AG09309 (cell line): ENCODE measurements at regions not wholly inside any gene's neighbourhood (a gene's known extent, or its start where the extent isn't known, plus 50 kb on each side); places are given as distances from the start of the nearest gene placed in this dataset.

Experiments
- DNase-seq: peaks from one replicate; pipeline ENCODE4 v3.0.0-alpha.2; 2010; ENCODE audit warnings: low read depth
- H3K4me3 ChIP-seq: 2 replicates; pipeline ENCODE4 v1.5.1; 2011; ENCODE audit warnings: mild to moderate bottlenecking, low read depth, low read length, moderate library complexity; ENCODE audit not compliant: control insufficient read depth
- TF ChIP-seq, protein P1 (sequence below): IDR thresholded peaks from 2 replicates; pipeline ENCODE4 v1.5.1; 2011; ENCODE audit warnings: mild to moderate bottlenecking, low read depth, low read length, inconsistent platforms; ENCODE audit not compliant: insufficient read depth, control insufficient read depth; ENCODE audit errors: missing control alignments

DNA sequence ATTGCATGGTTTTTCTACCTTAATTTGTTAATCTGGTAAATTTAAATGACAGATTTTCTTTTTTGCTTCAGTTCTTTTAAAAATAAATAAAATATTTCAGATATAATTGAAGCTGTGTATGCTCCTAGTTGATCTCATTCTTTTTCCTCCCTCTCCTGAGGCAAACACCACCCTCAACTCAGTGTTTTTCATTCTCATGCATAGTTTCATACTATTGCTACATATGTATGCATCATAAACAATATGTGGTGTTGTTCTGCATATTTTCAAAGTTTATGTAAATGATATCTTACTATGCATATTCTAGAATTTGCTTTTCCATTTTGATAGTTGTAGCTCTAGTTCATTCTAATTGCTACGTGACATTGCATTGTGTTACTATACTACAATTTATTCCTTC, 257.2 kb upstream of the POU3F1 start:
- no peak overlapping the region for H3K4me3 ChIP-seq
- TF ChIP-seq, protein P1, sequence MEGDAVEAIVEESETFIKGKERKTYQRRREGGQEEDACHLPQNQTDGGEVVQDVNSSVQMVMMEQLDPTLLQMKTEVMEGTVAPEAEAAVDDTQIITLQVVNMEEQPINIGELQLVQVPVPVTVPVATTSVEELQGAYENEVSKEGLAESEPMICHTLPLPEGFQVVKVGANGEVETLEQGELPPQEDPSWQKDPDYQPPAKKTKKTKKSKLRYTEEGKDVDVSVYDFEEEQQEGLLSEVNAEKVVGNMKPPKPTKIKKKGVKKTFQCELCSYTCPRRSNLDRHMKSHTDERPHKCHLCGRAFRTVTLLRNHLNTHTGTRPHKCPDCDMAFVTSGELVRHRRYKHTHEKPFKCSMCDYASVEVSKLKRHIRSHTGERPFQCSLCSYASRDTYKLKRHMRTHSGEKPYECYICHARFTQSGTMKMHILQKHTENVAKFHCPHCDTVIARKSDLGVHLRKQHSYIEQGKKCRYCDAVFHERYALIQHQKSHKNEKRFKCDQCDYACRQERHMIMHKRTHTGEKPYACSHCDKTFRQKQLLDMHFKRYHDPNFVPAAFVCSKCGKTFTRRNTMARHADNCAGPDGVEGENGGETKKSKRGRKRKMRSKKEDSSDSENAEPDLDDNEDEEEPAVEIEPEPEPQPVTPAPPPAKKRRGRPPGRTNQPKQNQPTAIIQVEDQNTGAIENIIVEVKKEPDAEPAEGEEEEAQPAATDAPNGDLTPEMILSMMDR: no peak
- no peak for DNase-seq

DNA sequence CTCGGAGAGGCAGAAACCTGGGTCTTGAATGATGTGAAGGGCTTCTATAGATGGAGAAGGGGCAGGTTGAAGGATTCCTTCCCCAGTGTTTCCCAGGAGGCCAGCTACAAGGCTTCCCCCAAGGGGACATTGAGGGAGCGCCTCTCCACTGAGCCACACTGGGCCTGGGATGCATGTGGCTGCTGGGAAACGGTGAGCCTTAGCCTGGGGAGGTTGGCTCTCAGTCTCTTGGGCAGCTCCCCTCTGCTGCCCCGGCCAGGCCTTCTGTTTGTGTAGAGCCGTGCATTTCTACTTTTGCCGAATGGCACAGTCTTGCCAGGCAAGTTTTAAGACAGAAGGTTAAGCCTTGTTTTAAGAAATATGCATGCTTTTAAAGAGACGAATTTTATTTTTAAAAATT, 254.4 kb upstream of the POU3F1 start:
- TF ChIP-seq, protein P1: no peak
- H3K4me3 ChIP-seq: no peak overlapping the region
- no peak for DNase-seq

DNA sequence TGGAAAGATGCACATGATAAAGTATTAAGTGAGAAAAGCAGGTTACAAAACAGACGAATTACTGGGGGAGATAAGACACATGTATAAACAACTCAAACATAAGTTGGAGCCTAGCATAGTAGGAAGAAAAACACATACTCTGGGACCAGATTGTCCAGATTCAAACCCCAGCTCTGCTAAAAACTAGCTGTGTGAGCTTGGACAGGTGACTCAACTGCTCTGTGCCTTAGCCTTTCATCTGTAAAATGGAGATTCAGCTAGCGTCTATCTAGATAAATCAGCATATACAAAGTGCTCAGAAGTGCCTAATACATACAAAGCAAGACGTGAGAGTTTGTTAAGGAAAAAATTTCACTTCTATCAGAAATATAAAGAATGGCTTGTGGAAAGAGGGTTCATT, 254.0 kb upstream of the POU3F1 start:
- DNase-seq: no peak
- no peak overlapping the region for H3K4me3 ChIP-seq
- TF ChIP-seq, protein P1: no peak

DNA sequence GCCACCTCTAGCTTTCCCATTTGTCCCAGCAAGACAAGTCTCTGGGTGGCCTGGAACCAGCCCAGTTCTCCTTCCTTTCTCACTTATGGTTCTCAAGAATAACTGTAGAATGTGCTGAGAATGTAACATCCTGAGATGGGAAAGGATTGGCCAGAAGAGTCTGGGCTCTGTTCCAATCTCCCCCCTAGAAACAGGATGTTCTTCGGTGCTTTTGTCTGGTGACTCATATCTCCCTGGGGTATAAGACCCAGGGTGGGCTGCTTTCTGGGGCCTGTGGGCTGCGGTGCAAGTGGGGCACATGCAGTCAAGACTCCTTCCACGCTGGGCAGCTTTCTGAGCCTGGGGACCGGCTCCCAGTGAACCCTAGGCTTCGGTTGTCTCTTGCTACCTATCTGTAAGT, 251.2 kb upstream of the POU3F1 start:
- TF ChIP-seq, protein P1: no peak
- no peak for DNase-seq
- no peak overlapping the region for H3K4me3 ChIP-seq

DNA sequence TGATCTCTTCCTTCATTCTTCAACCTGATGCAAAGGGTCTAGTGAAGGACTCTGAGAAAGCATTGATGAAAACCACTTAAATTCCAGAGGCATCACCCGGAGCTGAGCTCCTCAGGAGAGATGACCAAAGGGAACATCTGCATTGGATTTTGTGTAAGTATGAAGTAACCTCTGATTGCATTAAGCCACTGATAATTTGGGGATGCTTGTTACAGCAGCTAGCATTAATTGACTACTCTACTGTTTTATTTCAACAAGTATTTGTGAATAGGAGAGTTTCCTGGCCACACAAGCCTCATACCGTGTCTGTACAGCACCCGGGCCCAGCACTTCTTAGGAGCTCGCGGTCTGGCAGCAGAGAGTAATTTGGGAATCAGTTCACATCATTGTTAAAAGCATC, 250.7 kb upstream of the POU3F1 start:
- TF ChIP-seq, protein P1: no peak

DNA sequence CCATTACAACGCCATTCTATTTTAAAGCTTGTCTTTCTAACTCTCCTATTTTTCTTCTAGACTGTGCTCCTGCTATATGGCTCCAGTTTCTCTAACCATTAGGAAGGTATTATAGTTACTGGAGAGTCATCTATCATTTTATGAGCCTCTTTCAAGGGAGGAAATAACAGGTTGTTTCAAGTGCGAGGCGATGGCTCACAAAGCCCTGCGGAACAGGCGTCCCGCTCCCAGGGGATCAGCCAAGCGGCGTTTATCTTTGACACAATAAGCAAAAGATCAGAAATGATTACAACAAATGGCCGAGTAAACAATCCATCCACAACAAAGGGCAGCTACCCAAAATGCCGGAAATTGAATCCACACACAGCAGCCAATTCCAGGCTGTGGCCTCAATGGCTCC, 249.5 kb upstream of the POU3F1 start:
- TF ChIP-seq, protein P1: no peak
- DNase-seq: no peak
- H3K4me3 ChIP-seq: no peak overlapping the region

More for the DNA sequence above, 250.7 kb upstream of the POU3F1 start:
- no peak overlapping the region for H3K4me3 ChIP-seq
- DNase-seq: no peak

DNA sequence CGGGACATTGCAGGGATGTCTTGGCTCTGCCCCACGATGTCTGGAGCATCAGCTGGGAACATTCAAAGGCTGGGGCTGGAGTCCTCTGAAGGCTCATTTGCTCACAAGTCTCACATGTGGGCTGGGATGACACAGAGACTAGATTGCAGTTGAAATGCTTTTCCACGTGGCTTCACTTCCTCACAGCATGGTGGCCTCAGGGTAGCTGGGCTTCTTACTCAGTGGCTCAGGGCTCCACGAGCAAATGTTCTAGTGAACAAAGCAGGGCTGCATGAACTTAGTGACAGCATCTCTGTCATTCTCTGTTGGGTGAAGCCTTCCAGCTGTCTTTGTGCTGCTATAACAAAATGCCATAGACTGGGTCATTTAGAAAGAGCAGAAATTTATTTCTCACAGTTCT, 247.0 kb upstream of the POU3F1 start:
- TF ChIP-seq, protein P1: no peak
- DNase-seq: no peak
- H3K4me3 ChIP-seq: no peak overlapping the region
